ENCODE measurements at regions not wholly inside any gene's neighbourhood (a gene's known extent, or its start where the extent isn't known, plus 50 kb on each side); places are given as distances from the start of the nearest gene placed in this dataset.

DNA sequence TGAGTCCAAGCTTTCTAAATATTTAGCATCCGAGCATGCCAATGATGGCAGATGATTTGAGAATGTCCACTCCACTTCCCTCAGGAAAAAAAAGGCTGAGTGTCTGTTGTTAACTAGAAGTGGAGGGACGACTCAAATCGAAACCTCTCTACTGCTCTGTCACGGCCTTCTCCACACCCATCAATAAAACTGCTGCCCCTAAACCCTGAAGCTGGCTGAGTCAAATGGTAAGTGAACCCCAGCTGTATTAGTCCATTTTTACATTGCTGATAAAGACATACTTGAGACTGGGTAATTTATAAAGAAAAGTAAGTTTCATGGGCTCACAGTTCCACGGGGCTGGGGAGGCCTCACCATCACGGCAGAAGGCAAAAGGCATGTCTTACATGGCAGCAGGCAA, 707.0 kb downstream of the QKI start:
- no peaks in the 10 kb centered on the region for H3K36me3 ChIP-seq (ENCODE audit: control insufficient read depth, insufficient read depth, low read length)
- H4K20me1 ChIP-seq (replicated peaks; ENCODE audit: control insufficient read depth, insufficient read depth, low read length): no peaks in the 10 kb centered on the region
- no peak overlapping the region for H3K4me2 ChIP-seq (ENCODE audit: insufficient read depth, low read length)
- TF ChIP-seq BRD9 (IDR thresholded peaks at IDR 0.05; ENCODE audit: low read depth, partially characterized antibody) (no peak), ZBTB26 (CRISPR knock-in tag; IDR thresholded peaks at IDR 0.05) (no peak), ZNF436 (CRISPR knock-in tag; IDR thresholded peaks at IDR 0.05) (no peak), TSC22D4 (tag; IDR thresholded peaks at IDR 0.05) (no peak), HEY1 (CRISPR knock-in tag; IDR thresholded peaks at IDR 0.05; ENCODE audit: borderline replicate concordance) (no peak), HDAC2 (IDR thresholded peaks at IDR 0.05) (no peak), RBM34 (IDR thresholded peaks at IDR 0.05; ENCODE audit: borderline replicate concordance, insufficient read depth, low read length) (no peak), ZBTB33 (CRISPR knock-in tag; IDR thresholded peaks at IDR 0.05) (no peak), ZNF764 (CRISPR knock-in tag; IDR thresholded peaks at IDR 0.05; ENCODE audit: low read depth) (no peak), XRCC4 (IDR thresholded peaks at IDR 0.05; ENCODE audit: extremely low read depth, insufficient read depth, insufficient read length) (no peak), ZNF121 (CRISPR knock-in tag; conservative IDR thresholded peaks at IDR 0.05) (no peak)
- TF ChIP-seq, protein P1, sequence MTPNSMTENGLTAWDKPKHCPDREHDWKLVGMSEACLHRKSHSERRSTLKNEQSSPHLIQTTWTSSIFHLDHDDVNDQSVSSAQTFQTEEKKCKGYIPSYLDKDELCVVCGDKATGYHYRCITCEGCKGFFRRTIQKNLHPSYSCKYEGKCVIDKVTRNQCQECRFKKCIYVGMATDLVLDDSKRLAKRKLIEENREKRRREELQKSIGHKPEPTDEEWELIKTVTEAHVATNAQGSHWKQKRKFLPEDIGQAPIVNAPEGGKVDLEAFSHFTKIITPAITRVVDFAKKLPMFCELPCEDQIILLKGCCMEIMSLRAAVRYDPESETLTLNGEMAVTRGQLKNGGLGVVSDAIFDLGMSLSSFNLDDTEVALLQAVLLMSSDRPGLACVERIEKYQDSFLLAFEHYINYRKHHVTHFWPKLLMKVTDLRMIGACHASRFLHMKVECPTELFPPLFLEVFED (CRISPR knock-in tag; conservative IDR thresholded peaks at IDR 0.05): no peak
- TF ChIP-seq, protein P2, sequence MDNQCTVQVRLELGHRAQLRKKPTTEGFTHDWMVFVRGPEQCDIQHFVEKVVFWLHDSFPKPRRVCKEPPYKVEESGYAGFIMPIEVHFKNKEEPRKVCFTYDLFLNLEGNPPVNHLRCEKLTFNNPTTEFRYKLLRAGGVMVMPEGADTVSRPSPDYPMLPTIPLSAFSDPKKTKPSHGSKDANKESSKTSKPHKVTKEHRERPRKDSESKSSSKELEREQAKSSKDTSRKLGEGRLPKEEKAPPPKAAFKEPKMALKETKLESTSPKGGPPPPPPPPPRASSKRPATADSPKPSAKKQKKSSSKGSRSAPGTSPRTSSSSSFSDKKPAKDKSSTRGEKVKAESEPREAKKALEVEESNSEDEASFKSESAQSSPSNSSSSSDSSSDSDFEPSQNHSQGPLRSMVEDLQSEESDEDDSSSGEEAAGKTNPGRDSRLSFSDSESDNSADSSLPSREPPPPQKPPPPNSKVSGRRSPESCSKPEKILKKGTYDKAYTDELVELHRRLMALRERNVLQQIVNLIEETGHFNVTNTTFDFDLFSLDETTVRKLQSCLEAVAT (IDR thresholded peaks at IDR 0.05): no peak
- TF ChIP-seq, protein P3, sequence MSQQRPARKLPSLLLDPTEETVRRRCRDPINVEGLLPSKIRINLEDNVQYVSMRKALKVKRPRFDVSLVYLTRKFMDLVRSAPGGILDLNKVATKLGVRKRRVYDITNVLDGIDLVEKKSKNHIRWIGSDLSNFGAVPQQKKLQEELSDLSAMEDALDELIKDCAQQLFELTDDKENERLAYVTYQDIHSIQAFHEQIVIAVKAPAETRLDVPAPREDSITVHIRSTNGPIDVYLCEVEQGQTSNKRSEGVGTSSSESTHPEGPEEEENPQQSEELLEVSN (IDR thresholded peaks at IDR 0.05; ENCODE audit: borderline replicate concordance in 1 of 2, extremely low read depth in 1 of 2, insufficient read depth in 1 of 2, insufficient read length in 1 of 2, low read depth in 1 of 2, low read length in 1 of 2, poor library complexity in 1 of 2, severe bottlenecking in 1 of 2): no peak
- TF ChIP-seq, protein P4, sequence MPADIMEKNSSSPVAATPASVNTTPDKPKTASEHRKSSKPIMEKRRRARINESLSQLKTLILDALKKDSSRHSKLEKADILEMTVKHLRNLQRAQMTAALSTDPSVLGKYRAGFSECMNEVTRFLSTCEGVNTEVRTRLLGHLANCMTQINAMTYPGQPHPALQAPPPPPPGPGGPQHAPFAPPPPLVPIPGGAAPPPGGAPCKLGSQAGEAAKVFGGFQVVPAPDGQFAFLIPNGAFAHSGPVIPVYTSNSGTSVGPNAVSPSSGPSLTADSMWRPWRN (IDR thresholded peaks at IDR 0.05; ENCODE audit: low read depth): no peak
- no TSS peak for BruUV-seq (replicated peaks)
- H3K9ac ChIP-seq (ENCODE audit: insufficient read depth in 1 of 2, low read depth in 2 of 2, low read length in 2 of 2): no peak overlapping the region
- ChIA-PET POLR2A (interaction anchor here (1.5 to 1.8 kb wide), 2 partner anchors 8 to 12 kb away, joined by 3 to 5 read pairs; no protein-coding TSS in a partner anchor), CTCF (ENCODE audit: low intra/inter-chr PET ratio) (no interaction called here)
- ATAC-seq: no peak
- no peak for DNase-seq (ENCODE audit: extremely low read depth in 1 of 4, low spot score in 3 of 4)
- FAIRE-seq: no peak
- H3K4me3 ChIP-seq: no peak overlapping the region
- intact Hi-C loops (cut with micrococcal nuclease) (no loop called here), in situ Hi-C loops (cut with MboI) (no loop called here)
- no peaks in the 10 kb centered on the region for H3K27me3 ChIP-seq (ENCODE audit: control insufficient read depth in 2 of 2, insufficient read depth in 2 of 2, low read length in 2 of 2)
- H3K9me3 ChIP-seq (replicated peaks; ENCODE audit: control insufficient read depth, insufficient read depth, low read depth, low read length): no peaks in the 10 kb centered on the region
- H3K79me2 ChIP-seq (ENCODE audit: control insufficient read depth, insufficient read depth, low read length): no peaks in the 10 kb centered on the region
- H3K9me1 ChIP-seq (ENCODE audit: control insufficient read depth, insufficient read depth, low read length): no peaks in the 10 kb centered on the region
- WGBS (ENCODE audit: insufficient coverage, low coverage, missing lambda C conversion rate): 0% methylated on average over 6 of the region's 6 CpGs
- no peak overlapping the region for H3K27ac ChIP-seq (ENCODE audit: extremely low read depth, low read depth, low read length)
- H3K4me1 ChIP-seq (replicated peaks in 1 of 2; ENCODE audit: control insufficient read depth in 2 of 2, insufficient read depth in 2 of 2, low read length in 2 of 2): no peaks in the 10 kb centered on the region
- H2AFZ ChIP-seq (ENCODE audit: low read depth, low read length): no peak overlapping the region

Data from K562 (cell line).